Skeletal muscle satellite cell (primary cell): ENCODE measurements at regions not wholly inside any gene's neighbourhood (a gene's known extent, or its start where the extent isn't known, plus 50 kb on each side); places are given as distances from the start of the nearest gene placed in this dataset.

ENCODE experiments used
- H3K27me3 ChIP-seq: 2 replicates; pipeline ENCODE4 v1.7.0; 2013; ENCODE audit warnings: low read length; ENCODE audit not compliant: control insufficient read depth, insufficient read depth
- H3K36me3 ChIP-seq: 2 replicates; pipeline ENCODE4 v1.7.0; 2013; ENCODE audit warnings: mild to moderate bottlenecking, control low read depth, low read length; ENCODE audit not compliant: insufficient read depth
- H3K4me1 ChIP-seq: 2 replicates; pipeline ENCODE4 v1.7.0; 2013; ENCODE audit warnings: low read length; ENCODE audit not compliant: control insufficient read depth, insufficient read depth
- H3K4me2 ChIP-seq: 2 replicates; pipeline ENCODE4 v1.7.0; 2013; ENCODE audit warnings: mild to moderate bottlenecking, low read length
- H3K4me3 ChIP-seq: 2 replicates; pipeline ENCODE4 v1.7.0; 2013; ENCODE audit warnings: low read length
- H3K9ac ChIP-seq: 2 replicates; pipeline ENCODE4 v1.7.0; 2013; ENCODE audit warnings: mild to moderate bottlenecking, low read depth, low read length, moderate library complexity
- H3K9me3 ChIP-seq: replicated peaks from 2 replicates; pipeline ENCODE4 v1.7.0; 2013; ENCODE audit warnings: mild to moderate bottlenecking, control low read depth, low read length

DNA sequence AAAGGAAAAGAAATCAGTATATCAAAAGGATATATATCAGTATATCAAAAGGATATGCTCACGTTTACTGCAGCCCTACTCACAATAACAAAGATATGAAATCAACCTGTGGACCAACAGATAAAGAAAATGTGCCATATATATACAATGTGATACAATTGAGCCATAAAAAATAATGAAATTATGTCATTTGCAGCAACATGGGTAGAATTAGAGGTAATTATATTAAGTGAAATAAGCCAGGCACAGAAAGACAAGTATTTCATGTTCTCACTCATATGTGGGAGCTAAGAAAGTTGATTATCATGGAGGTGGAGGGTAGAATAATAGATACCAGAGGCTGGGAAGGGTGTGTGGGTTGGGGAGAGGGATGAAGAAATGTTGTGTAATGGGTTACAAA is 102.9 kb upstream of the MARCKS start:
- Histone ChIP-seq H3K4me3 (no peak overlapping the region), H3K4me1 (peaks cover 4% of the 10 kb centered on the region), H3K9ac (no peak overlapping the region), H3K36me3 (no peaks in the 10 kb centered on the region), H3K4me2 (no peak overlapping the region), H3K27me3 (no peaks in the 10 kb centered on the region), H3K9me3 (no peaks in the 10 kb centered on the region)

DNA sequence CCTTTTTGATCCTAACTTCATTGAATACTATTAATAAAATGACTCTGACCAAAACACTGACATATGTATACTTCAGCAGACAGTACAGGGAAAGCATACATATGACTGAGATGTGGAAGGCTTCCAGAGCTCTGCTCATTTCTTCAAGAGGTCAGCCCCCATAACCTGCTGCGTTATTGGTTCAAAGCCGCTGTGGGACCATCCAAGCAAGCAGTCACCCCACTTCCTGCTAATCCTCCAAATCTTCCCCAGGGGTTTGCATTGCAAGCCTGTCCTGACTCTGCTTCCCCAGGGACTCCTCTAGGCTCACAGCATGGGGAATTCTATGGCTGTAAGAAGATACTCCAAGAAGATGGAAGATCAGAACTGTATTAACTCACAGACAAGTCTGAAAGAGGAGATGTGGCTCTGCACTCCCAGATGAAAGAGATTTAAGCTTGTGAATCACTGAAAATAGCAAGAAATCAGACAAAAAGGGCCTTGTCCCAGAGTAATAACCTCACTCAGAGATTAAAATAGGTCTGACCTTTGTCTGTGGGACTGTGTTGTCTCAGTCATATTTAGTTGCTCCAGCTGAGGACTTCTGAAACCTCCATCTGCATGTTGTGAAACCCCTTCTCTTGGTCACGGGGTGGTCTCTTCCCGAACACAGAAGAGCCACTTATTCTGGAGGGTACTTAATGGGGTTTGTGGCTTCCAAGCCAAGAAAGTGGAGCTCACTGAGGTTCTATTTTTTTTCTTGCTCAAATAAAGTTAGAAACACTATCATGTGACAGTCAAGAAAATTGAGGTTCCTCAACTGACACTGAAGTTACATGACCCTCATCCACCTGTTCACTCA is 101.5 kb upstream of the MARCKS start:
- no peak overlapping the region for H3K4me3 ChIP-seq
- no peak overlapping the region for H3K4me2 ChIP-seq
- H3K36me3 ChIP-seq, result no peaks in the 10 kb centered on the region
- H3K4me1 ChIP-seq, result peaks cover 4% of the 10 kb centered on the region
- no peak overlapping the region for H3K9ac ChIP-seq
- H3K27me3 ChIP-seq, result no peaks in the 10 kb centered on the region
- H3K9me3 ChIP-seq, result no peaks in the 10 kb centered on the region

DNA sequence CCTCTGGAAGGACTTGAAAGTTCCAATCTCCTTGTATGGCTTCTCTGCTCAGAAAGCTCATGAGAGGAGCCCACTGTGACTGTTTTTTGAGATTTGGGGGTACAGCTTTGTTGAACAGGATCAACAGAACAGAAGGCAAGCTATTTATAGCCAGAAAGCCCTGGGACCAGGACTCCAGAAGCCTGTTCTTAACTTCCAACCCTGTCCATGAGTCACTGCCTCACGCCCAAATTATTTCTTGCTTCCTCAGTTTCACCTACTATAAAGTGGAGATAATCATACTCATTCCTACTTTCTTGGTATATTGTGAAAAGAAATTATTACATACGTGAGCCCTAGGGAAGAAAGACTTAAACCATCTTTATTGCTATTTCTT is 100.9 kb upstream of the MARCKS start:
- Histone ChIP-seq H3K4me3 (no peak overlapping the region), H3K36me3 (no peaks in the 10 kb centered on the region), H3K4me1 (peaks cover 4% of the 10 kb centered on the region), H3K4me2 (no peak overlapping the region), H3K9ac (no peak overlapping the region), H3K27me3 (no peaks in the 10 kb centered on the region), H3K9me3 (no peaks in the 10 kb centered on the region)

DNA sequence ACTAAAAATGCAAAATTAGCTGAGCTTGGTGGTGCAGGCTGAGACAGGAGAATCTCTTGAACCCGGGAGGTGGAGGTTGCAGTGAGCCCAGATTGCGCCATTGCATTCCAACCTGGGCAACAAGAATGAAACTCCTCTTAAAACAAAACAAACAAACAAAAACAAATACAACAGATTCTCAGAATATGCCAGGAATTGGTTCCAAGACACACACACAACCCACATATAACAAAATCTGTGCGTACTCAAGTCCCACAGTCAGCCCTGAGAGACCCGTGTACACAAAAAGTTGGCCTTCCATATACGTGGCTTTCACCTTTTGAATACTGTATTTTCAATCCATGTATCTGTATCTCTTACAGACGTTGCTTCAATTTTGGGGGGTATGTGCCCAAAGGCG is 98.9 kb upstream of the MARCKS start:
- Histone ChIP-seq H3K4me2 (no peak overlapping the region), H3K9ac (no peak overlapping the region)

DNA sequence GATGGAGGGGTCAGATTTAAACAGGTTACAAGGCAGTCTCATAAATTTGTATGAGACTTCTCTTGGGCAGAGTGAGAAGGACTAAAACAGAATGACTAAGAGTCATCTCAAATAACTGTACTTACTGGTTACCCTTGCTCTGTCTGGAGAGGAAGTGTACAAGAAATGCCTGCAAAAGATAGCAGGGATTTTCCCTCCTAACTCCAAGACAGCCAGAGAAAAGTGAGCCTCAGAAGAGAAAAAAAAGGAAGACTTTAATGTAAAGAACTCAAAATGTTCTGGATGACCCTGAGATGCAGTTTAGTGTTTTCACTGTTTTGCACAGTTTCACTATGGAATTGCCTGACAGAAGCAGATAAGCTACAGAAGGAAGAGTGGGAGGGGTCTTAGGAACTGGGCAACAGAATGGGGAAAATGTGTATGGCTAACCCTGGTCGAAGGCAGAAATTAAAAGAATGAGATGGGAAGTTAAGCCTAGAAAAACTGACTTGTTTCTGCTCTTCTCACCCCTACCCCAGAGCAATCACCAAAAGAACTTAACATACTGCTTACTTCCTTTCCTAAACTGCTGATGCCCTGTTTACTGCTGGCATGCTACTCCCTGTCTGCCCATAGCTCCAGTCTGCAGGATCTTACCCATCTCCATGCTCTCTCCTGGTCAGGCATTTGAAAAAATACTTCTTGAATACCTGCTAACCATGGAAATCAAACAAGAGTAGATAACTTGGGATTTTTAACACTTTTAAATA is 98.1 kb upstream of the MARCKS start:
- no peak overlapping the region for H3K4me3 ChIP-seq
- peaks cover 12% of the 10 kb centered on the region for H3K4me1 ChIP-seq
- no peak overlapping the region for H3K4me2 ChIP-seq
- H3K36me3 ChIP-seq, result no peaks in the 10 kb centered on the region
- no peak overlapping the region for H3K9ac ChIP-seq
- no peaks in the 10 kb centered on the region for H3K9me3 ChIP-seq
- H3K27me3 ChIP-seq, result no peaks in the 10 kb centered on the region

More for the DNA sequence above, 98.9 kb upstream of the MARCKS start:
- H3K9me3 ChIP-seq, result no peaks in the 10 kb centered on the region
- no peaks in the 10 kb centered on the region for H3K36me3 ChIP-seq
- H3K27me3 ChIP-seq, result no peaks in the 10 kb centered on the region
- no peak overlapping the region for H3K4me3 ChIP-seq
- H3K4me1 ChIP-seq, result peaks cover 4% of the 10 kb centered on the region

DNA sequence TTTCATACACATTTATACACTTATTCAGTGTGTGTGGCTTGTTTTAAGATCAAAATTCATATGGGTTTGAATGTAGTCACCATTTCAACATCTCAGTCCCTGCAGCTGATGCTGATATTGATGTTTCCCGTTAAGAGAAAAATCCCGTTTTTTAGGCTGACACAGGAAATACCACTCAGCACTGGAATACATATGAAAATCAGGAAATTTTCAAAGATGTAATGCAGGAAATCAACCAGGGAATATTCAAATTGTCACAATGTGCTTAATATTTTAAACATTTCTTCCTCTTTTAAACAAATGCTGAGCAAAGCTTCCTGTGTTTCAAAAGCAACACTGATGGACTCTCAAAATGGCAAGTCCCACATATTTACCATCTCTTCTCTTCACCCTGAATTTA is 94.5 kb upstream of the MARCKS start:
- H3K4me1 ChIP-seq, result peaks cover 14% of the 10 kb centered on the region
- H3K9ac ChIP-seq, result no peak overlapping the region
- H3K27me3 ChIP-seq, result no peaks in the 10 kb centered on the region
- no peak overlapping the region for H3K4me2 ChIP-seq
- H3K4me3 ChIP-seq, result no peak overlapping the region
- no peaks in the 10 kb centered on the region for H3K36me3 ChIP-seq
- no peaks in the 10 kb centered on the region for H3K9me3 ChIP-seq

DNA sequence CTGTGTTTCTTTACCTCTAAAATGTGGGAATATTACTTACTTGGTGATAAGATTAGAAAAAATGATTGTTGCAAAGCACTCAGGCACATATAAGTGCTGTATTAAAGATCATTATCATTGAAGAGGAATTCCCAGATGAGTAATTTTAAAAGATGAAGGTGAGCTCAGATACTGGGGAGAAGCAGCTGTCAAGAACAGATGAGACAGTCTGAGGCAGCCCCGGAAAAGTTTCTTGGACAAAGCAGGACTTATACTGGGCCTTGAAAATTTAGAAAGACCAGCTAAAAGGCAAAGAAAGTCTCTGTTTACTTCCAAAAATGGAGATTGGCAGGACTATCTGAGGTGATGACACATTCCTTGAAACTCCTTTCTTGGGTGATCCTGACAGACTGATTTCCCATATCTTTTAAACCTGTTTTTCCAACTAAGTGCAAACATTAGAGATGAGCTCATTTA is 93.8 kb upstream of the MARCKS start:
- Histone ChIP-seq H3K27me3 (no peaks in the 10 kb centered on the region), H3K4me3 (no peak overlapping the region), H3K9ac (no peak overlapping the region), H3K4me2 (peak overlapping the region; percentile 36), H3K9me3 (no peaks in the 10 kb centered on the region), H3K4me1 (peaks cover 14% of the 10 kb centered on the region), H3K36me3 (no peaks in the 10 kb centered on the region)

DNA sequence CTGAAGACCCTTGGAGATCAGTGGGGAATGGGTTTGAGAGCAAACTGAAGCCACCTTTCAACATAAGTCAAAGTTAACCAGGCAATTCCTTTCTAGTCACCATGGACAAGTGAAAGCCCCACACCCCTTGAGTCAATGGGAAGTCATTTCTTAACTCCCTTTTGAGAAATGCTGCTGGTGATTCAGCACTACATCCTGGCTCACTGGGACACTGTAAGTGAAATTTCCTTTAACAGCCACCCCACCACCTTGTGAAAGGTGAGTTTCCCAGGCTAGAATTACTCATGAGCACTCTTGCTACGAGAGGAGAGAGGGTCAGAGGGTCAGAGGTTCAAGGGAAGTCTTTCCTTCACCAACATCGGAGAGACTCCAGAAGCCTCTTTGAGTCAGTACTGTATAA is 93.3 kb upstream of the MARCKS start:
- Histone ChIP-seq H3K9ac (no peak overlapping the region), H3K4me2 (peak overlapping the region; percentile 48), H3K9me3 (no peaks in the 10 kb centered on the region), H3K27me3 (no peaks in the 10 kb centered on the region), H3K36me3 (no peaks in the 10 kb centered on the region), H3K4me1 (peaks cover 13% of the 10 kb centered on the region), H3K4me3 (no peak overlapping the region)

DNA sequence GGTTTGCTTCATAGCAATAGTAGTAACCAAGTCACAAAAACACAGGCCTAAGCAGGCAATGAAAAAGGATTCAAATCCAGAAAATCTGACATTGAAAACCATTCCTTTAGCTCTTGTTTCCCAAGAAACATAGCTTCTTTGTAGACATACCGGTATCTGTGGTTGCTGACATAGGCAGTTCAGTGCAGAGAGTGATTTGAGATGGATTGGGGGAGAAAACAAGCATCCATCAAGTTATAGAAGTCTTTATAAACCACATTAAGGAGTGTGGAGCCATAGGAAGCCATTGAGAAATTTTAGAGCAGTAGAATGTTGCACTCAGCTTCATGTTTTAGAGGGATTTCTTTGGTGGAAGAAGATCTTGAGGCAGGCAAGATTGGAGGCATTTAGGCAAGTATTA is 91.2 kb upstream of the MARCKS start:
- no peaks in the 10 kb centered on the region for H3K27me3 ChIP-seq
- H3K36me3 ChIP-seq, result no peaks in the 10 kb centered on the region
- no peak overlapping the region for H3K4me2 ChIP-seq
- H3K4me1 ChIP-seq, result peaks cover 10% of the 10 kb centered on the region
- H3K9me3 ChIP-seq, result no peaks in the 10 kb centered on the region
- H3K9ac ChIP-seq, result no peak overlapping the region
- no peak overlapping the region for H3K4me3 ChIP-seq

DNA sequence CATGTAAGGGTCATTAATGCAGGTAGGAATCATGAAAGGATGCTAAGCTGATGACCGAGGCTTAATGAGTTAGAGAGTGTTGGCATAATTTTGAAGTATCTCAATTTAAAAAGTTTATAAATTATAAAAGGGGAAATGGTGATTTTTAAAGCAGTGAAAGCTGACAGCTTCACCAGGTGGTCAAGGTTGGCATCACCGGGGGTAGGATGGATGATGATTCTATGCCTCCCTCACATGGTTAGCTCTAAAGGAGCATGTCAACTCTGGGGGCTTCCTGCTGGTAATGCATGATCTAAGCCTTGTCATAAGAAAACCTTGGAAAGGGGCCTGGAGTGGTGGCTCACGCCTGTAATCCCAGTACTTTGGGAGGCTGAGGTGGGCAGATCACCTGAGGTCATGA is 89.2 kb upstream of the MARCKS start:
- H3K9me3 ChIP-seq, result no peaks in the 10 kb centered on the region
- H3K4me3 ChIP-seq, result no peak overlapping the region
- no peak overlapping the region for H3K9ac ChIP-seq
- H3K36me3 ChIP-seq, result no peaks in the 10 kb centered on the region
- H3K4me1 ChIP-seq, result peaks cover 10% of the 10 kb centered on the region
- H3K4me2 ChIP-seq, result no peak overlapping the region
- H3K27me3 ChIP-seq, result no peaks in the 10 kb centered on the region

DNA sequence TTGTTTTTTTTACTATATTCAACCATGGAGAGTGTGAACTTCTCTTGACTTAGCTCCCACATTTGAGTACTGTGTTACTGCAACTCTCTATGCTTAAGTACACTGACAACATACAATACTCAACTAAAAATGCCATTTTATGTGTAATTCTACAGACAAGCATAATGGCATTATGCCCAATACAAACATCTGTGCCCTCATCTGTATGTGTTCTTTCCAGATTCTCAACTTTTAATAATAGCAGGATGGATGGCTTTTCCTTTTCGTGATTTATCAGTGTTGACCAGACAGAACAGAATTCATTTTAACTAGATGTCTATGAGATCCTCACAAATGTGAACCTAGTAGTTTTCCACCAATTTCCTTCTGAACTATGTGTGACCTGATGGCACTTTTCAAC is 84.2 kb upstream of the MARCKS start:
- no peak overlapping the region for H3K4me3 ChIP-seq
- H3K9me3 ChIP-seq, result no peaks in the 10 kb centered on the region
- no peaks in the 10 kb centered on the region for H3K36me3 ChIP-seq
- no peak overlapping the region for H3K9ac ChIP-seq
- H3K4me1 ChIP-seq, result no peaks in the 10 kb centered on the region
- no peaks in the 10 kb centered on the region for H3K27me3 ChIP-seq
- no peak overlapping the region for H3K4me2 ChIP-seq
